ENCODE measurements at regions not wholly inside any gene's neighbourhood (a gene's known extent, or its start where the extent isn't known, plus 50 kb on each side); places are given as distances from the start of the nearest gene placed in this dataset.

DNA sequence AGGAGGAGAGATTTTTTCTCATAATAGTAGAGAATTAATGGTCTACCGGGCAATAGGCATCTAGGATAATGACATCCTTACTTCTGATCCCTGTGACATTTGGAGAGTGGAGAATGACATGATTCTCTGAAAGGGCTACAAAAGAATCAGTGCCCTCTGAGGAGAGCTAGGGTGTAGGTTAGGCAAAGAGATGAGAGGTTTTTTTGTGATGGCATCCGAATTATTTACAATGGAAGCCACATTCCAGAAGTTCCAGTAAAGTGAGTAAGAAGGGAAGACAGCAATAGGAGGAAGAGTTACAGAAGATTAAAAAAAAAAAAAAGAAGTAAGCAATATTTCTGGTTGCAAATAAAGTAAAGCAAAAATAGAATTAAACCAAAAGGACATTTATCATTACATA, 478.0 kb downstream of the RMST start:
- Histone ChIP-seq H3K27me3 (replicated peaks in 1 of 2; ENCODE audit: control insufficient read depth in 2 of 2, insufficient read depth in 2 of 2, low read length in 1 of 2) (no peaks in the 10 kb centered on the region), H3K4me3 (no peak overlapping the region), H3K27ac (ENCODE audit: control insufficient read depth, insufficient read depth) (no peak overlapping the region), H3K9ac (ENCODE audit: control insufficient read depth, insufficient read depth, low read length) (no peak overlapping the region), H4K20me1 (ENCODE audit: control insufficient read depth, insufficient read depth) (no peaks in the 10 kb centered on the region), H3K36me3 (ENCODE audit: control insufficient read depth in 2 of 2, insufficient read depth in 2 of 2, low read length in 1 of 2) (no peaks in the 10 kb centered on the region), H3K9me3 (replicated peaks; ENCODE audit: control insufficient read depth, insufficient read depth, low read length) (no peaks in the 10 kb centered on the region), H3K79me2 (ENCODE audit: control insufficient read depth, insufficient read depth, low read length) (no peaks in the 10 kb centered on the region), H2AFZ (ENCODE audit: control insufficient read depth, low read depth, low read length) (no peak overlapping the region), H3K4me2 (ENCODE audit: control insufficient read depth, insufficient read depth) (no peak overlapping the region), H3K4me1 (ENCODE audit: control insufficient read depth, insufficient read depth, low read length) (no peaks in the 10 kb centered on the region)
- ChIA-PET CTCF (no interaction called here), RAD21 (ENCODE audit: unreplicated experiment) (no interaction called here), POLR2A (no interaction called here), SMC1A (ENCODE audit: uncharacterized antibody, unreplicated experiment) (interaction anchor here (0.5 to 1.1 kb wide), 2 partner anchors 63 to 435 kb away, joined by 3 to 4 read pairs; no protein-coding TSS in a partner anchor)
- TF ChIP-seq FOS (IDR thresholded peaks at IDR 0.05; ENCODE audit: borderline replicate concordance, extremely low read depth, insufficient read length) (no peak), GATAD2B (conservative IDR thresholded peaks at IDR 0.05; ENCODE audit: low read depth) (no peak), BACH1 (IDR thresholded peaks at IDR 0.05; ENCODE audit: borderline replicate concordance) (no peak), GABPA (IDR thresholded peaks at IDR 0.05; ENCODE audit: low read depth) (no peak), ZBTB11 (CRISPR knock-in tag; IDR thresholded peaks at IDR 0.05) (no peak), HDAC2 (IDR thresholded peaks at IDR 0.05) (no peak), CEBPZ (IDR thresholded peaks at IDR 0.05; ENCODE audit: low read depth, low read length) (no peak), BHLHE40 (IDR thresholded peaks at IDR 0.05; ENCODE audit: borderline replicate concordance in 1 of 2, low read depth in 2 of 2, low read length in 1 of 2) (no peak), MEF2A (IDR thresholded peaks at IDR 0.05; ENCODE audit: insufficient read depth, low read depth, low read length) (no peak), ATF7 (IDR thresholded peaks at IDR 0.05; ENCODE audit: low read depth) (no peak)
- TF ChIP-seq, protein P1, sequence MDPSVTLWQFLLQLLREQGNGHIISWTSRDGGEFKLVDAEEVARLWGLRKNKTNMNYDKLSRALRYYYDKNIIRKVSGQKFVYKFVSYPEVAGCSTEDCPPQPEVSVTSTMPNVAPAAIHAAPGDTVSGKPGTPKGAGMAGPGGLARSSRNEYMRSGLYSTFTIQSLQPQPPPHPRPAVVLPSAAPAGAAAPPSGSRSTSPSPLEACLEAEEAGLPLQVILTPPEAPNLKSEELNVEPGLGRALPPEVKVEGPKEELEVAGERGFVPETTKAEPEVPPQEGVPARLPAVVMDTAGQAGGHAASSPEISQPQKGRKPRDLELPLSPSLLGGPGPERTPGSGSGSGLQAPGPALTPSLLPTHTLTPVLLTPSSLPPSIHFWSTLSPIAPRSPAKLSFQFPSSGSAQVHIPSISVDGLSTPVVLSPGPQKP (IDR thresholded peaks at IDR 0.05; ENCODE audit: low read depth, low read length), result no peak
- TF ChIP-seq, protein P2, sequence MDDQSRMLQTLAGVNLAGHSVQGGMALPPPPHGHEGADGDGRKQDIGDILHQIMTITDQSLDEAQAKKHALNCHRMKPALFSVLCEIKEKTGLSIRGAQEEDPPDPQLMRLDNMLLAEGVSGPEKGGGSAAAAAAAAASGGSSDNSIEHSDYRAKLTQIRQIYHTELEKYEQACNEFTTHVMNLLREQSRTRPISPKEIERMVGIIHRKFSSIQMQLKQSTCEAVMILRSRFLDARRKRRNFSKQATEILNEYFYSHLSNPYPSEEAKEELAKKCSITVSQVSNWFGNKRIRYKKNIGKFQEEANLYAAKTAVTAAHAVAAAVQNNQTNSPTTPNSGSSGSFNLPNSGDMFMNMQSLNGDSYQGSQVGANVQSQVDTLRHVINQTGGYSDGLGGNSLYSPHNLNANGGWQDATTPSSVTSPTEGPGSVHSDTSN (IDR thresholded peaks at IDR 0.05; ENCODE audit: insufficient replicate concordance, low read depth, low read length), result no peak
- ATAC-seq (no peak), DNase-seq (ENCODE audit: low read depth, low spot score) (no peak), FAIRE-seq (no peak)
- WGBS (ENCODE audit: insufficient coverage, insufficient replicate concordance, low lambda C conversion rate, missing lambda C conversion rate), result 15% methylated on average over 2 of the region's 2 CpGs
- in situ Hi-C loops (cut with MboI), result no loop called here
- no TSS peak for BruUV-seq (replicated peaks)
- intact Hi-C loops (cut with micrococcal nuclease; ENCODE audit: unreplicated experiment), result no loop called here
